Sciatic nerve (tissue), 2 donors: ENCODE measurements at regions not wholly inside any gene's neighbourhood (a gene's known extent, or its start where the extent isn't known, plus 50 kb on each side); places are given as distances from the start of the nearest gene placed in this dataset.

Source experiments
- ATAC-seq: fragments of 200-7000 bp; cut with Tn5 transposase; one replicate; pipeline ENCODE4 v1.9.1; 2020; ENCODE audit warnings: mild to moderate bottlenecking, moderate library complexity
- DNase-seq: peaks from one replicate; pipeline ENCODE4 v3.0.0-alpha.2; 2020; ENCODE audit warnings: low spot score
- intact Hi-C: fragments of 100-400 bp; cut with DNase I; formaldehyde crosslinking; loops from one replicate; pipeline ENCODE4 v1.14.2; 2022
- donor health status: DM: no; HTN: no; CAD: no.
- donor health status: DM: no; HTN: no; CAD: no.

DNA sequence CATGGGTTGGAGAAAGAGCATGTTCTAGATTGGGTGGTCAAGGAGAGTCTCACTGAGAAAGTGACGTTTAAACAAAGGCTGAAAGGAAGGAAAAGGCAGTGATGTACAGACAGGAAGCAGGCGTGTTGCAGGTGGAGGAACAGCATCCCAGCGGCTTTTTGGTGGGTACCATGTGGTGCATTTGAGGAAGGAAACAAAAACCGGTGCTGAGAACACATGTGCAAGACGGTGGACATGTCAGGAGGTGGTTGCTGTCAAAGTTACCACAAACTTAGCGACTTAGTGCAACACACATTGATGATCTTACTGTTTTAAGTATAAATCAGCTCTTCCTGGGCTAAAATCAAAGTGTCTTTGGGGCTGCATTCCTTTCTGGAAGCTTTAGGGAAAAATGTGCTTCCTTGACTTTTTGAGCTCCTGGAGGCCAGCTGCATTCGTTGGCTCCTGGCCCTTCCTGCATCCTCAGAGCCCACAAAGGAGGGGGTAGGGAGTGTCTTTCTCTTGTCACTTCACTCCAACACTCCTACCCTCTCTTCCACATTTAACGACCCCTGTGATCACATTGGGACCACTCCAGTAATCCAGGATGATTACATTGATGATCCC lies 380.6 kb downstream of the FBXO15 start:
- intact Hi-C loops: no loop called here
- DNase-seq: no peak
- no peak for ATAC-seq

DNA sequence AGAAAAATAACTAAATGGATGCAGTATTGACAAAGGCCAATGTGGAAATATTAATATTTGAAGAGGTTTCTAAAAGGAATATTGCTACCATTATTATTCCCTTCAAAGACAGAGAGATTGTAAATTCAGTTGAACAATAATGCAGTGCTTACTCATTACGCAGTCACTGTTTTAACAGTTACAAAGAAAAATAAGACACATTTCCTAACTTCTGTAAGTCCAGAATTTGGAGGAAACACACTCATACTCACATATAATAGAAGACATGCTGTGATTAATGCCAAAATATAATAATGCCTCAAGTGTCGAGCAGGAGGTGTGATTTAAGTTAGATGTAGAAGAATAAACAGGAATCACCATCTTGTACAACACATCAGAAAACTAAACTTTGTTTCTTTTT lies 389.2 kb downstream of the FBXO15 start:
- no peak for DNase-seq
- intact Hi-C loops: no loop called here
- ATAC-seq: no peak

DNA sequence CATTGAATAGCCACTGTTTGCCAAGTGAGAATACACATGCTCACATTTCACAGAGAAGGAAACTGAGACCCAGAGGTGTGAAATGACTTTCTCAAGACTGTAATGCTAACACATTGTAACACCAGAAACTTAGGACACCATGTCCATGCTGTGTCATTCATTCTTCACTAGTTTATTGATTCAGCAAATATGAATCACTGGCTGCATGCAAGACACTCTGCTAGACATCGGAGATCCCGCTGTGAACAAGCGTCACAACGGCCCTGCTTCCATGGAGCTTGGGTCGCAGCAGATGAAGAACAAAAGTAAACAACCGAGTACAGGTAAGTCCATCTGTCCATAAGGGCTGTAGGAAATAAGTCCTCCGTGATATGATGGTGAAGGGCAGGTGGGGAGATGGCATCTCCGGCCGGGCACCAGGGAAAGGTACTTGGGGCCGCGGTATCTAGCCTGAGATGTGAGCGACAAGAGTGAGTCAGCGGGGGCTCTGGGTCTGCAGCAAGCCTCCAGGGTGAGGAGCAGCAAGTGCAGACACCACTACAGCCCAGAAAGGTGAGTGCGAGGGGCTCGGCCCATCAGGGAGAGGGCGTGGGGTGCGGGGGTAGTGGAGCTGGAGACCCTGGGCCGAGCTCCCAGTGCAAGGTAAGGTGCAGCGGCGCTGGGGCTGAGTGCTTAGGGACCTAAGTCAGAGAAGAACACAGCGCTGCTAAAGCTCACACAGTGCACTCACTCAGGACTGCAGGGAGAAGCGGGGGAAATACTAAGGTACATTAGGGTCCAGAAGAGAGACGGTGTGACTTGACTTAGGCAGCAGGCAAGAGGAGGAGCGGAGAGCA lies 391.2 kb downstream of the FBXO15 start:
- intact Hi-C loops: no loop called here
- no peak for ATAC-seq
- no peak for DNase-seq

GRCh38 chr18:73752965-73753364 lies 394.7 kb downstream of the FBXO15 start:
- intact Hi-C loops: no loop called here
- DNase-seq (no peak), ATAC-seq (no peak)

- intact Hi-C loops: no loop called here
- no peak for ATAC-seq
Observed at GRCh38 chr18:73752546-73752945, 395.1 kb downstream of the FBXO15 start.

DNA sequence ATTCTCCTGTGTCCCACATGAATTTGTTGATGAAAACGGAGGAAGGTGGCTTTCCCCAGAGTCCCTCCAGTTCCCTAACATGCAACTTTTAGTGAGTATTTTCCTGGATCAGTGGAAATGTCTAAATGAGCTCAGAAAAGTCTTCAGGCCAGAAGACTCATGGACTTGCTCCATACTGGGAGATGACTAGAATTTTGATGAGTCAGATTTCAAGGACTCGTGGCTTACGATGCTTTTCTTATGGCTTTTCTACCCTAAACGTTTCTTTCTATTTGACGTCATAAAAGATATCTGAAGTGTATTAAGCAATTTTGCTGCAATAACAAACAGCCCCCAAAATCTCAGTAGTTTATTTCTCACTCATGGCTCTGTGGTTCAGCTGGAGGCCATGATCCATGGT lies 397.6 kb downstream of the FBXO15 start:
- ATAC-seq: no peak
- DNase-seq: no peak
- intact Hi-C loops: no loop called here

More at GRCh38 chr18:73752546-73752945, 395.1 kb downstream of the FBXO15 start:
- DNase-seq: no peak

DNA sequence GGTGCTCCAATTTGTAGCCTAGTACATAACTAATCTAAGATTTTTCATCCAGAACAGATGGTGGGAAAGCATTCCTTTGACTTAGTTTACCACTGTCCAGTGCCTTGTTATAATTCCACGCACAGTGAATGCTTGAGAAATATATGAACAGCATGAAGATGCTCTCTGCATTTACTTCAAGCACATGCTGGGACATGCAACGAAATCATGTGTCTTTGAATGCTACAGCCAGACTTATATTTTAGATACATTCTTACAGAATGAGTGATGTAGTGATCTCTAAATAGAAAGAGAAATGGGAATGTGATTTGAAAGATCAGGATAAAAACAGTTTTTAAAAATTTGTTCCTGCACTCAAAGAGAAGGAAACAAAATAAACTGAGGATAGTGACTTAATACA lies 398.3 kb downstream of the FBXO15 start:
- no peak for DNase-seq
- ATAC-seq: no peak
- intact Hi-C loops: no loop called here

GRCh38 chr18:73748731-73749130 lies 398.9 kb downstream of the FBXO15 start:
- intact Hi-C loops: no loop called here
- ATAC-seq: no peak
- no peak for DNase-seq

DNA sequence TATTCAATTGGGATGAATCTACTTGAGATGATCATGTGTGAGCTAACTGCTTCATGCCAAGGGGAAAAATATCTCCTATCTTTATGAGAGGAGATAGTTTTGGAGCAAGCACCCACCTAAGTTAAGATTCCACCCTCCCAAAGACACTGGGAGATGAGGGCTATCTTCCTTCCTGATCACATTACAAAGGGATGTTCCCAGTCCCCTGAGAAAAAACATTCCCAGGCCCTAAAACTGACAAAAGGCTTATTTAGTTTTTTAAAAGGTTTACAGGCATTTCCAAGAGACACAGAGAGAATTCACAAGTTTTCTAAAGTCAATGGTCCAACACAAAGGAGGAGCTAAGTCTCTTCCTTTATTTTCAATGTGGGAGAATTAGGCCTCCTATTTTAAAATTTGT lies 401.5 kb downstream of the FBXO15 start:
- ATAC-seq (no peak), DNase-seq (no peak)
- intact Hi-C loops: no loop called here

DNA sequence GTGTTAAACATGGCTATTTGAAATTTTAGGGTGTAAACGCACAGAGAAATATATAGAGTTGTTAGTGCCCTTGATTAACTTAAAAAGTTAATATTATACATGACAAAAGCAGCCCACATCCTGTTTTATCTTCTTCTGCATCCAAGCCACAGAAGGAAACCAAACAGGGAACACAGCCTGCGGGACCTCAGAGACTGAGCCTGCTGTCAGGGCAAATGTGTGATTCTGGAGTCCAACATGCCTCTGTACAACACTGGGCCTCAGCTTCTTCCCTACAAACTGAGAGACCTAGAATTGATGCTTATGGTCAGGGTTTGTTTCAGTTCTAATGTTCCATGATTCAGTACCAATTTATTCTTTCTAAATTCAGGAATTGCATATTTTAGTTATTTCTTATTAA lies 404.7 kb downstream of the FBXO15 start:
- intact Hi-C loops: no loop called here
- ATAC-seq: no peak
- DNase-seq: no peak

DNA sequence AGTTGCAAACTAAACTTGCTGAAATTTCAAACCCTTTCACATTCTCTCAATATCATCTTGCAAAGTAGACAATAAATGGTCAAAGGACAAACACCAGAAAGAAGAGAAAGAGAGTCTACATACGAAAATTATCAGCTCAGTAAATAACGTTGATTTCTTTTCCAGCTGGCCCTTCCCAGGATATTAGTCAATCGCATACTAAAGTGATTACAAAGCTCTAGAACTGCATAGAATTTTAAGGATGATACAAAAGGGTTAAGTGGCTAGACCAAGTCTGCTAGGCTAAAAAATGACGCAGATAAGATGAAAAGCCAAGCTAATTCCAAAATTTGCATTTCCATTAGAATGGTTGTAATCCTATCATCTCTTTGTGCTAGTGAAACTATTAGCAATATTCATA lies 405.7 kb downstream of the FBXO15 start:
- intact Hi-C loops: no loop called here
- DNase-seq: no peak
- ATAC-seq: no peak

DNA sequence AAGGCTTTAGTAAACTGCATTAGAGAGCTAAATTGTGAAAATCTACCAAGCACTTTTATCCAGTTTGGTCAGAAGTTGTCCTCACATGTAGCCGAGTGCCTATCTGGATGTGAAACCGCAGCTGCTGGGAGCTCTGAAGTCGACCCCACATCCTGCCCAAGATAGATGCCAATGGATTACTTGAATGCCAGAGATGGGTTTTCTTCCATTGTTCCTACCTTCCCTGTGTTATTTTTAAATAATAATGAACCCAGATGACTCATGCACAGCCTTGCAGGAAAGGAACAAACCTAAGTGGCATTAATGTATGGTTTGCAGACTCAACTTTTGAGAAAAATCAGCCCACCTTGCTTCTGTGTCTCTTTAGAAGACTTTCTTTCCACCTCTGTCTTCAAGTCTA lies 408.5 kb downstream of the FBXO15 start:
- intact Hi-C loops: no loop called here
- no peak for ATAC-seq
- no peak for DNase-seq

GRCh38 chr18:73737990-73738389 lies 409.6 kb downstream of the FBXO15 start:
- intact Hi-C loops: no loop called here
- no peak for DNase-seq
- ATAC-seq: no peak

DNA sequence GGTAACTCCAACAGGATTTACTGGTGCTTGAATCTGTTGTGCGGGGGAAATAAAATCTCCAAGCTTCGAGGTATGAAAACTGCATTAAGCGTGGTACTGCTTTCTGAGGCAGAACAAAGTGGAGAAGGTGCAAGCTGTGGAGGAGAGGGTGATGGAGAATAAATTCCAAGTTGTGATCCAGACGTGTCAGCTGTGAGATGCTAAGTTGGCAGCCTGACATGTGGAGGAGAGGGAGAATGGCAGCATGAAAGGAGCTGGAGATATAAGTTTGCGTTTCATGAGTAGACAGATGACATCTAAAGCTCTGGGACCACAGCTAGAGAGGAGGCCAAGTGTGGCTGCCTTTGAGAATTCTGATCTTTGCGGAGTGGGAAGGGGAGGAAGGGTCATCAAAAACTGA lies 411.8 kb downstream of the FBXO15 start:
- ATAC-seq: no peak
- intact Hi-C loops: no loop called here
- no peak for DNase-seq

GRCh38 chr18:73733806-73734314 lies 413.8 kb downstream of the FBXO15 start:
- DNase-seq (no peak), ATAC-seq (no peak)
- intact Hi-C loops: no loop called here

DNA sequence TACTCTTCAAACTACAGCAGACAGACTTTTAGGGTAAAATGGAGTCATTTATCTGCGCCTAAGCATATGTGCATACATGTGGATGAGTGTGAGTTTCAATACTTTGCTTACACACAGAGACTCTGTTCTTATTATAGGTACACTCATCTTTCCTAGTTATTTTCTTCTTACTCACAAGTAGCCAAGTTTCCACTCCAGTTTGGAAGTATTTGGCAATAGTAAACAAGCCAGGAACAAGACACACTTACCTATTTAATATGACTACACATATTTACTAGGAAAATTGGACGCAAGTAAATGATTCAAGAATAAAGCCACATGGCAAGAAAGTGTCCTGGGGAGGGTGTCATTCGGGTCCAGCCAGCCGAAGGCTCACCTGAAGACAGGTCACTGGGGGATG lies 414.3 kb downstream of the FBXO15 start:
- ATAC-seq (no peak), DNase-seq (no peak)
- intact Hi-C loops: no loop called here

DNA sequence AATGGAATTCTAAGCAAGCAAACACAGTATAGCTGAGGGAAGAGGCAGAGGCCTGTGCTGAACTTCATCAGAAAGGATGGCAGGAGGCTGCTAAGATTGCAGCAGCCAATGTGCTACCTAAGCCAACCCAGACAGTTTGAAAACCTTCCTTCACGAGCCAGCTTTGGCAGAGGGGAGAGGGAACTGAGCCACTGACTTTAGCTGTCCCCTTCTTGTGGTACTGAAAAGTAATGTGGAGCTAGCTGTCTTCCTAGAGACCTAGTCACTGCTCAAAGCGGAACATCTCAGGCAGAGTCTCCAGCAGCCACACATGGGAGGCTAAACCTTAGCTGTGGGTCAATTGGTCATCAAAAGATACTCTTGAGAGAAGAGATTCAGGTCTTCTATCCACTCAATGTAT lies 419.0 kb downstream of the FBXO15 start:
- ATAC-seq: no peak
- intact Hi-C loops: no loop called here
- DNase-seq: no peak

DNA sequence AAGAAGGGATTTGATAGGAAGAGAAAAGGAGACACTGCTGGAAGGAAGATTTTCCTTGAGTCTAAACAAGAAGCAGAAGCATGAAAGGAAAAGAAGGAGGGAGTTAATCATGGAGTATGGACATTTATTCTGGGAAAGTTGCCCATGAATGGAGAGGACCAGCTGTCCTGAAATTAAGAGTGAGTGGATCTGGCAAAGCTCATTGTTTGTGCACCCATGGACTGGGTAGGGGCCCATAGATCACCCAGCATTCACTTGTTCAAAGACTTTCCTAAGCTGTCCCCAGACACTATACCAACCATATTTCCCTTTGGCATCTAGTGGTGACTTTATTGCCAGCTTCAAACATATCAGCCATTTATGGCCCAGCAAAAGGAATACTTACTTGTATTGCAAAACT lies 422.7 kb downstream of the FBXO15 start:
- DNase-seq: no peak
- intact Hi-C loops: no loop called here
- no peak for ATAC-seq

GRCh38 chr18:73719611-73720010 lies 428.0 kb downstream of the FBXO15 start:
- intact Hi-C loops: no loop called here
- no peak for DNase-seq
- ATAC-seq: no peak

GRCh38 chr18:73717570-73717969 lies 430.1 kb downstream of the FBXO15 start:
- no peak for ATAC-seq
- intact Hi-C loops: no loop called here
- DNase-seq: no peak

- no peak for ATAC-seq
- DNase-seq: no peak
Observed at GRCh38 chr18:73715210-73715670, 432.4 kb downstream of the FBXO15 start.

More at GRCh38 chr18:73715210-73715670, 432.4 kb downstream of the FBXO15 start:
- intact Hi-C loops: no loop called here
